Trophoblast cell (in vitro differentiated cells and primary cell): ENCODE measurements at regions not wholly inside any gene's neighbourhood (a gene's known extent, or its start where the extent isn't known, plus 50 kb on each side); places are given as distances from the start of the nearest gene placed in this dataset.

Source experiments
- DNase-seq, 2 donors: peaks; one replicate each; pipeline ENCODE4 v3.0.0-alpha.2; 2016
- H2AFZ ChIP-seq: 2 replicates; pipeline ENCODE4 v1.6.1; 2013; ENCODE audit warnings: low read length, moderate library complexity, mild to moderate bottlenecking; ENCODE audit not compliant: insufficient read depth, poor library complexity
- H2AK5ac ChIP-seq: 2 replicates; pipeline ENCODE4 v1.6.1; 2013; ENCODE audit warnings: mild to moderate bottlenecking, low read length
- H2BK120ac ChIP-seq: 2 replicates; pipeline ENCODE4 v1.6.1; 2013; ENCODE audit warnings: low read length, mild to moderate bottlenecking, moderate library complexity; ENCODE audit not compliant: insufficient read depth, poor library complexity
- H2BK12ac ChIP-seq: 2 replicates; pipeline ENCODE4 v1.6.1; 2013; ENCODE audit warnings: mild to moderate bottlenecking, low read length, moderate library complexity
- H2BK5ac ChIP-seq: 2 replicates; pipeline ENCODE4 v1.6.1; 2013; ENCODE audit warnings: low read length, low read depth, moderate library complexity, mild to moderate bottlenecking; ENCODE audit not compliant: poor library complexity
- H3K14ac ChIP-seq: 2 replicates; pipeline ENCODE4 v1.6.1; 2013; ENCODE audit warnings: mild to moderate bottlenecking, low read length
- H3K18ac ChIP-seq: 2 replicates; pipeline ENCODE4 v1.6.1; 2013; ENCODE audit warnings: mild to moderate bottlenecking, low read length
- H3K23ac ChIP-seq: 2 replicates; pipeline ENCODE4 v1.6.1; 2013; ENCODE audit warnings: low read length
- H3K27ac ChIP-seq: 2 replicates; pipeline ENCODE4 v1.5.1; 2013; ENCODE audit warnings: low read depth, mild to moderate bottlenecking, inconsistent platforms, low read length, moderate library complexity
- H3K27me3 ChIP-seq: 2 replicates; pipeline ENCODE4 v1.6.1; 2013; ENCODE audit warnings: inconsistent platforms, mild to moderate bottlenecking, low read length, moderate library complexity; ENCODE audit not compliant: insufficient read depth
- H3K36me3 ChIP-seq, 2 experiments: 1 replicate in 1 of 2; 2 replicates in 1 of 2; pipeline ENCODE4 v1.6.1; 2013; ENCODE audit warnings: low read length in 2 of 2, mild to moderate bottlenecking in 2 of 2, moderate library complexity in 1 of 2; ENCODE audit not compliant: insufficient read depth in 2 of 2, control insufficient read depth in 1 of 2
- H3K4ac ChIP-seq: 2 replicates; pipeline ENCODE4 v1.6.1; 2013; ENCODE audit warnings: low read depth, mild to moderate bottlenecking, low read length, moderate library complexity
- H3K4me1 ChIP-seq, 2 experiments: 1 replicate in 1 of 2; 2 replicates in 1 of 2; pipeline ENCODE4 v1.6.1; 2013; ENCODE audit warnings: low read length in 2 of 2, mild to moderate bottlenecking in 2 of 2, moderate library complexity in 1 of 2; ENCODE audit not compliant: insufficient read depth in 2 of 2, control insufficient read depth in 1 of 2
- H3K4me2 ChIP-seq: 2 replicates; pipeline ENCODE4 v1.6.1; 2013; ENCODE audit warnings: inconsistent platforms, mild to moderate bottlenecking, low read length, moderate library complexity
- H3K4me3 ChIP-seq: 2 replicates; pipeline ENCODE4 v1.5.1; 2013; ENCODE audit warnings: mild to moderate bottlenecking, low read depth, low read length, inconsistent platforms
- H3K79me1 ChIP-seq: one replicate; pipeline ENCODE4 v1.6.1; 2013; ENCODE audit warnings: low read length
- H3K79me2 ChIP-seq: 2 replicates; pipeline ENCODE4 v1.6.1; 2013; ENCODE audit warnings: low read length, mild to moderate bottlenecking; ENCODE audit not compliant: control insufficient read depth, insufficient read depth, poor library complexity
- H3K9ac ChIP-seq: 2 replicates; pipeline ENCODE4 v1.6.1; 2013; ENCODE audit warnings: mild to moderate bottlenecking, low read length
- H3K9me3 ChIP-seq: 2 replicates; pipeline ENCODE4 v1.6.1; 2013; ENCODE audit warnings: low read depth, mild to moderate bottlenecking, control low read depth, inconsistent platforms, low read length; ENCODE audit not compliant: insufficient read depth
- H4K12ac ChIP-seq: 2 replicates; pipeline ENCODE4 v1.6.1; 2013; ENCODE audit warnings: low read depth, mild to moderate bottlenecking, low read length, moderate library complexity
- H4K8ac ChIP-seq: 2 replicates; pipeline ENCODE4 v1.6.1; 2013; ENCODE audit warnings: low read depth, mild to moderate bottlenecking, low read length, moderate library complexity
- H4K91ac ChIP-seq: one replicate; pipeline ENCODE4 v1.6.1; 2013; ENCODE audit warnings: low read depth, mild to moderate bottlenecking, low read length, moderate library complexity
- WGBS: extraction: QIAGEN DNeasy Blood & Tissue Kit; methylation state at CpG from one replicate; pipeline ENCODE4 v1.1.7; 2013; ENCODE audit warnings: missing lambda C conversion rate; ENCODE audit not compliant: insufficient read length, insufficient coverage; ENCODE audit errors: extremely low coverage; 5-methylcytosine and 5-hydroxymethylcytosine counted together

DNA sequence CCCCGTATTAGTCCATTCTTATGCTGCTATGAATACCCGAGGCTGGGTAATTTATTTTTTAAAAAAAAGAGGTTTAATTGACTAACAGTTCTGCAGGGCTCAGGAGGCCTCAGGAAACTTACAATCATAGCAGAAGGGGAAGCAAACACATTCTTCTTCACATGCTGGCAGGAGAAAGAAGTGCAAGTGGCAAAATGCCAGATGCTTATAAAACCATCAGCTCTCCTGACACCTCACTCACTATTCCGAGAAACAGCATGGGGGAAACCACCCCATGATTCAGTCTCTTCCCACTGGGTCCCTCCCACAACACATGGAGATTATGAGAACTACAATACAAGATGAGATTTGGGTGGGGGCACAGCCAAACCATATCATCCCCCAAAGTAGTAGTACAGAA lies 2148.5 kb upstream of the PIK3C3 start:
- H3K79me2 ChIP-seq, result no peaks in the 10 kb centered on the region
- no peaks in the 10 kb centered on the region for H3K79me1 ChIP-seq
- no peak overlapping the region for H4K8ac ChIP-seq
- H3K4me2 ChIP-seq, result no peak overlapping the region
- H3K18ac ChIP-seq, result no peak overlapping the region
- no peak overlapping the region for H3K27ac ChIP-seq
- H3K36me3 ChIP-seq, result no peaks in the 10 kb centered on the region
- H3K9ac ChIP-seq, result no peak overlapping the region
- H2BK12ac ChIP-seq, result no peak overlapping the region
- H3K4me3 ChIP-seq, result no peak overlapping the region
- H2BK5ac ChIP-seq, result no peak overlapping the region
- no peak overlapping the region for H4K91ac ChIP-seq
- no peak overlapping the region for H2AFZ ChIP-seq
- H3K27me3 ChIP-seq, result no peaks in the 10 kb centered on the region
- H2AK5ac ChIP-seq, result no peak overlapping the region
- no peak overlapping the region for H3K4ac ChIP-seq
- WGBS, result no CpG with 5 or more reads among the region's 3 CpGs
- no peaks in the 10 kb centered on the region for H3K4me1 ChIP-seq
- no peak overlapping the region for H3K14ac ChIP-seq
- DNase-seq, result no peak
- no peak overlapping the region for H4K12ac ChIP-seq
- H3K23ac ChIP-seq, result no peak overlapping the region
- H2BK120ac ChIP-seq, result no peak overlapping the region
- H3K9me3 ChIP-seq, result peaks cover 8% of the 10 kb centered on the region

DNA sequence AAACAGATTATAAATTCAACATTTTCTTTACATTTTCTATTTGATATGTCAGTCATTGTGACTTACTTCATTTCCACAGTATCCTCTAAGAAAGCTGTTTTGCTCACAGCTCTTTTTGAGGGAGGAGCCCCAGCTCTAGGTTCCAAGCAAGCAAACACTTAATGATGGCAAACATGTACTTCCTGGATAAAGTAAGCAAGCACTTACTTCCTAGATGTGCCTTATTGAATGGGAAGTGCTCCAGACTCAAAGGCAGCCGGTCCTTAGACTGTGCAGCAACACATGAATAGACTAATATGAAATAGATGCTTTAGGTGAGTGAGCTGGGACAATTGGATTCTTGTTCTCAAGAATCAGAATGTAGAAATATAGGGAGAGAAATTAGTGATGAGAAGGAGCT lies 2149.8 kb upstream of the PIK3C3 start:
- Histone ChIP-seq H3K18ac (no peak overlapping the region), H3K79me2 (no peaks in the 10 kb centered on the region), H3K27ac (no peak overlapping the region), H3K27me3 (no peaks in the 10 kb centered on the region), H3K79me1 (no peaks in the 10 kb centered on the region), H2BK5ac (no peak overlapping the region), H4K91ac (no peak overlapping the region), H4K8ac (no peak overlapping the region), H3K9me3 (peaks cover 12% of the 10 kb centered on the region), H2AFZ (no peak overlapping the region), H3K4me3 (no peak overlapping the region), H3K4ac (no peak overlapping the region), H3K4me2 (no peak overlapping the region), H2BK120ac (no peak overlapping the region), H3K14ac (no peak overlapping the region), H3K4me1 (no peaks in the 10 kb centered on the region), H4K12ac (no peak overlapping the region), H3K23ac (no peak overlapping the region), H3K36me3 (no peaks in the 10 kb centered on the region), H3K9ac (no peak overlapping the region), H2BK12ac (no peak overlapping the region), H2AK5ac (no peak overlapping the region)
- DNase-seq, result no peak
- no CpG with 5 or more reads among the region's 1 CpG for WGBS

DNA sequence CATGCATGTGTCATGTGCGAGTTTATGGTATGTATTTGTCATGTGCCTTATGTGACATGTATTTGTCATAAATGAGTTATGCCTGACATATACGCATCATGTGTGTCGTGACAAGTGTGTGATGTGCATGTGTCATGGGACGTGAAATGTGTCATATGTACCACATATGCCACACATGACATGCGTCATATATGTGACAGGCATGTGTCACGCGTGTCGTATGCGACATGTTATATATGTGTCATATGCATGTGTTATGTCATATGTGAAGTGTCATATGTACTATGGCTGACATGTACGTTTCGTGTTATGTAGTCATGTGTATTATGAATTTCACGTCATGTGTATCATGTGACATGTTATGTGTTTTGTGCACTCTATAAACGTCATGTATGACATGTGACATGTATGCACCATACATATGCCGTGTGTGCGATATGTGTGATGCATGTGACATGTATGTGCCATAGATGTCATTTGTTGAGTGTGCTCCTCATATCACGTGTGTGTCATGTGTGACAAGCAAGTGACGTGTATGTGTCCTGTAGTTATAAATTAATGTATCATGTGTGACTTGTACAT lies 2152.3 kb upstream of the PIK3C3 start:
- Histone ChIP-seq H4K91ac (no peak overlapping the region), H3K4me3 (no peak overlapping the region), H2BK120ac (no peak overlapping the region), H3K18ac (no peak overlapping the region), H3K36me3 (no peaks in the 10 kb centered on the region), H3K9ac (no peak overlapping the region), H3K27me3 (no peaks in the 10 kb centered on the region), H3K14ac (no peak overlapping the region), H4K12ac (no peak overlapping the region), H4K8ac (no peak overlapping the region), H2AK5ac (no peak overlapping the region), H3K9me3 (peaks cover 12% of the 10 kb centered on the region), H2BK5ac (no peak overlapping the region), H3K79me2 (no peaks in the 10 kb centered on the region), H3K4me2 (no peak overlapping the region), H3K27ac (no peak overlapping the region), H3K4me1 (no peaks in the 10 kb centered on the region), H3K79me1 (peaks cover 2% of the 10 kb centered on the region), H3K4ac (no peak overlapping the region), H2AFZ (no peak overlapping the region), H3K23ac (no peak overlapping the region), H2BK12ac (no peak overlapping the region)
- WGBS, result no CpG with 5 or more reads among the region's 17 CpGs
- no peak for DNase-seq

DNA sequence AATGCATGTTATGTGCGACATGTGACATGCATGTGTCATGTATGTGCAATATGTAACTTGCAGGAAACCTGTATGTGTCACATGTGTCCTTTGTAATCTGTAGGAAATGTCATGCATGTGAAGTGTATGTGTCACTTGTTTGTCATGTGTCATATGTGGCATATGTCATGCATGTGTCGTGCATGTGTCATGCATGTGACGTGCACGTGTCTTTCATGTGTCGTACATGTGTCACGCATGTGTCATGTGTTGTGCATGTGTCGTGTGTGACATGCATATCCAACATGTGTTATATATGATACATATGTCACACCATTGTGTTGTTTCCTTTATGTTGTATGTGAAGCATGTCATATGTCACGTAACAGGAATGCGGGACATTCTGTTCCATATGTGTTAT lies 2153.2 kb upstream of the PIK3C3 start:
- peak in 1 of 2 donors; percentile 4 for DNase-seq
- H3K23ac ChIP-seq, result no peak overlapping the region
- no peak overlapping the region for H2BK5ac ChIP-seq
- no CpG with 5 or more reads among the region's 9 CpGs for WGBS
- no peak overlapping the region for H3K4me2 ChIP-seq
- no peak overlapping the region for H4K91ac ChIP-seq
- H3K4me1 ChIP-seq, result no peaks in the 10 kb centered on the region
- no peak overlapping the region for H3K27ac ChIP-seq
- H3K36me3 ChIP-seq, result no peaks in the 10 kb centered on the region
- no peak overlapping the region for H3K4ac ChIP-seq
- H3K79me1 ChIP-seq, result peaks cover 2% of the 10 kb centered on the region
- H3K79me2 ChIP-seq, result no peaks in the 10 kb centered on the region
- peaks cover 12% of the 10 kb centered on the region for H3K9me3 ChIP-seq
- H3K18ac ChIP-seq, result no peak overlapping the region
- H4K12ac ChIP-seq, result no peak overlapping the region
- H3K27me3 ChIP-seq, result no peaks in the 10 kb centered on the region
- H2BK120ac ChIP-seq, result no peak overlapping the region
- peak overlapping the region; percentile 58 for H3K4me3 ChIP-seq
- H2BK12ac ChIP-seq, result no peak overlapping the region
- H4K8ac ChIP-seq, result no peak overlapping the region
- H3K9ac ChIP-seq, result no peak overlapping the region
- no peak overlapping the region for H3K14ac ChIP-seq
- no peak overlapping the region for H2AFZ ChIP-seq
- no peak overlapping the region for H2AK5ac ChIP-seq
